ENCODE measurements at regions not wholly inside any gene's neighbourhood (a gene's known extent, or its start where the extent isn't known, plus 50 kb on each side); places are given as distances from the start of the nearest gene placed in this dataset.
A peak's percentile ranks its signal among the peaks of the same experiment; 100 is the strongest.

GRCh38 chr12:75704664-75705063, 193.3 kb upstream of the KRR1 start:
- ChIA-PET POLR2A (no interaction called here), CTCF (interaction anchor here (0.5 kb wide), 1 partner anchor 294 kb away, joined by 4 read pairs; no protein-coding TSS in a partner anchor)
- H3K4me1 ChIP-seq = peaks cover 27% of the 10 kb centered on the region
- TF ChIP-seq MAX (IDR thresholded peaks at IDR 0.05) (no peak), HOXB5 (CRISPR knock-in tag; IDR thresholded peaks at IDR 0.05) (no peak), HOXB13 (CRISPR knock-in tag; IDR thresholded peaks at IDR 0.05; ENCODE audit: low read depth) (no peak), KDM5A (IDR thresholded peaks at IDR 0.05) (no peak), PHF8 (IDR thresholded peaks at IDR 0.05; ENCODE audit: borderline replicate concordance, low read depth) (no peak), EHF (CRISPR knock-in tag; IDR thresholded peaks at IDR 0.05) (no peak), CBX2 (IDR thresholded peaks at IDR 0.05; ENCODE audit: borderline replicate concordance, low read depth) (no peak), PBX3 (IDR thresholded peaks at IDR 0.05) (no peak), NPAS2 (CRISPR knock-in tag; IDR thresholded peaks at IDR 0.05; ENCODE audit: borderline replicate concordance) (no peak)
- peak overlapping the region in 1 of 2 experiments; percentile 36; a peak in 2 of 6 replicates for H3K27ac ChIP-seq
- no peaks in the 10 kb centered on the region for H3K9me3 ChIP-seq
- no peak overlapping the region for H3K4me3 ChIP-seq
- no peak overlapping the region for H3K4me2 ChIP-seq
- ATAC-seq = no peak
- no peak for DNase-seq (ENCODE audit: low read depth in 1 of 2, low spot score in 1 of 2)
- no peak for FAIRE-seq
- 91% methylated on average over 6 of the region's 6 CpGs for WGBS (ENCODE audit: missing lambda C conversion rate)

- no peak for FAIRE-seq
These were observed 192.8 kb upstream of the KRR1 start for GRCh38 chr12:75704208-75704607.

GRCh38 chr12:75703131-75703530, 191.7 kb upstream of the KRR1 start:
- Histone ChIP-seq H3K4me2 (no peak overlapping the region), H3K27ac (no peak overlapping the region), H3K4me3 (no peak overlapping the region), H3K9me3 (no peaks in the 10 kb centered on the region), H3K4me1 (peaks cover 15% of the 10 kb centered on the region)
- CTCF ChIA-PET = no interaction called here
- no peak for DNase-seq (ENCODE audit: low read depth in 1 of 2, low spot score in 1 of 2)
- POLR2A ChIA-PET = no interaction called here
- FAIRE-seq = no peak
- TF ChIP-seq RFX5 (IDR thresholded peaks at IDR 0.05) = no peak
- no peak for TF ChIP-seq HOXB5 (CRISPR knock-in tag; IDR thresholded peaks at IDR 0.05)
- TF ChIP-seq CTCF (IDR thresholded peaks at IDR 0.05) = no peak
- TF ChIP-seq CBX2 (IDR thresholded peaks at IDR 0.05; ENCODE audit: borderline replicate concordance, low read depth) = no peak
- no peak for TF ChIP-seq HOXB13 (CRISPR knock-in tag; IDR thresholded peaks at IDR 0.05; ENCODE audit: low read depth)
- ATAC-seq = no peak

More at GRCh38 chr12:75704208-75704607, 192.8 kb upstream of the KRR1 start:
- WGBS (ENCODE audit: missing lambda C conversion rate) = 81% methylated on average over 3 of the region's 3 CpGs
- no peak for DNase-seq (ENCODE audit: low read depth in 1 of 2, low spot score in 1 of 2)
- ChIA-PET POLR2A (no interaction called here), CTCF (interaction anchor here (0.5 kb wide), 1 partner anchor 294 kb away, joined by 4 read pairs; no protein-coding TSS in a partner anchor)
- Histone ChIP-seq H3K9me3 (no peaks in the 10 kb centered on the region), H3K4me3 (no peak overlapping the region), H3K27ac (peak overlapping the region in 1 of 2 experiments; percentile 30; a peak in 2 of 6 replicates), H3K4me2 (no peak overlapping the region), H3K4me1 (peaks cover 23% of the 10 kb centered on the region)
- ATAC-seq = no peak
- TF ChIP-seq NFE2L2 (conservative IDR thresholded peaks at IDR 0.05; ENCODE audit: low read length) (no peak), E2F6 (IDR thresholded peaks at IDR 0.05; ENCODE audit: borderline replicate concordance, low read depth) (no peak), RARB (CRISPR knock-in tag; IDR thresholded peaks at IDR 0.05) (no peak), TP53 (CRISPR knock-in tag; IDR thresholded peaks at IDR 0.05) (no peak), MAZ (IDR thresholded peaks at IDR 0.05; ENCODE audit: borderline replicate concordance, low read depth, low read length) (no peak)
